ENCODE measurements at regions not wholly inside any gene's neighbourhood (a gene's known extent, or its start where the extent isn't known, plus 50 kb on each side); places are given as distances from the start of the nearest gene placed in this dataset.

DNA sequence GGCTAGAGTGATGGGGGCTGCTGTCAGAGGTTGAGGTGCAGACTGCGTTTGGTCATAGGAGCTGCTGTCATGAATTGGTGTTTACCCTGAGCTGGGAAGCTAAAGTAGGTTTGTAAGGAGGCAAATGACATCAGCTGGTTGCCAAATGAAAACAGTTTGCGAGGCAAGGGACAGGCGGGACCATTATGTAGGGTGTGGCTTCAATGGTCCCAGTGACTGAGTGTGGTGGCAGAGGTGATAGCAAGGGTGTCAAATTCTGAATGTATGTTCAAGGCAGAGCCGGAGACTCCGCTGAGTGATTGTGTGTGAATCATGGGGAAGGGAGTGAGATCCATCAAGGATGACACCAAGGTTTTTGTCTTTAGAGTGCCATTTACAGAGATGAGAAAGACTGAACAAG is 359.5 kb downstream of the VRK1 start:
- BruUV-seq (replicated peaks), result no TSS peak
- POLR2A ChIA-PET, result no interaction called here

More for the DNA sequence above, 359.5 kb downstream of the VRK1 start:
- H3K4me2 ChIP-seq (ENCODE audit: insufficient read depth, low read length), result no peak overlapping the region
- H3K9me1 ChIP-seq (replicated peaks; ENCODE audit: control insufficient read depth, extremely low read depth, insufficient read depth, low read length), result no peaks in the 10 kb centered on the region
- H3K27me3 ChIP-seq (ENCODE audit: control insufficient read depth in 2 of 2, insufficient read depth in 2 of 2, low read length in 2 of 2), result no peaks in the 10 kb centered on the region
- FAIRE-seq, result no peak
- no peaks in the 10 kb centered on the region for H3K36me3 ChIP-seq (ENCODE audit: control insufficient read depth in 2 of 2, extremely low read depth in 1 of 2, insufficient read depth in 2 of 2, low read length in 2 of 2)
- H4K20me1 ChIP-seq (replicated peaks; ENCODE audit: control insufficient read depth, extremely low read depth, insufficient read depth, low read length), result no peaks in the 10 kb centered on the region
- H3K9me3 ChIP-seq (replicated peaks; ENCODE audit: control insufficient read depth, insufficient read depth, low read length), result peaks cover 3% of the 10 kb centered on the region
- dilution Hi-C loops (cut with MboI; ENCODE audit: extremely low pct_ligation_motif_present, low sequenced_read_pairs) (no loop called here), intact Hi-C loops (cut with micrococcal nuclease) (no loop called here)
- H3K79me2 ChIP-seq (ENCODE audit: control insufficient read depth, insufficient read depth, low read length), result no peaks in the 10 kb centered on the region
- TF ChIP-seq GATA2 (IDR thresholded peaks at IDR 0.05; ENCODE audit: insufficient read depth, insufficient read length, low read depth, low read length) (no peak), JUN (IDR thresholded peaks at IDR 0.05; ENCODE audit: borderline replicate concordance, insufficient read depth, insufficient read length, low read depth) (no peak), POLR2A (IDR thresholded peaks at IDR 0.05; ENCODE audit: low read depth, low read length) (no peak), MYC (IDR thresholded peaks at IDR 0.05; ENCODE audit: low read depth, low read length) (no peak), POLR2AphosphoS5 (IDR thresholded peaks at IDR 0.05; ENCODE audit: insufficient read depth, low read depth, low read length) (no peak), FOS (IDR thresholded peaks at IDR 0.05; ENCODE audit: borderline replicate concordance, insufficient read depth, low read length) (no peak), EZH2 (IDR thresholded peaks at IDR 0.05; ENCODE audit: borderline replicate concordance, low read depth, low read length, severe bottlenecking) (no peak)
- TF ChIP-seq, protein P1, sequence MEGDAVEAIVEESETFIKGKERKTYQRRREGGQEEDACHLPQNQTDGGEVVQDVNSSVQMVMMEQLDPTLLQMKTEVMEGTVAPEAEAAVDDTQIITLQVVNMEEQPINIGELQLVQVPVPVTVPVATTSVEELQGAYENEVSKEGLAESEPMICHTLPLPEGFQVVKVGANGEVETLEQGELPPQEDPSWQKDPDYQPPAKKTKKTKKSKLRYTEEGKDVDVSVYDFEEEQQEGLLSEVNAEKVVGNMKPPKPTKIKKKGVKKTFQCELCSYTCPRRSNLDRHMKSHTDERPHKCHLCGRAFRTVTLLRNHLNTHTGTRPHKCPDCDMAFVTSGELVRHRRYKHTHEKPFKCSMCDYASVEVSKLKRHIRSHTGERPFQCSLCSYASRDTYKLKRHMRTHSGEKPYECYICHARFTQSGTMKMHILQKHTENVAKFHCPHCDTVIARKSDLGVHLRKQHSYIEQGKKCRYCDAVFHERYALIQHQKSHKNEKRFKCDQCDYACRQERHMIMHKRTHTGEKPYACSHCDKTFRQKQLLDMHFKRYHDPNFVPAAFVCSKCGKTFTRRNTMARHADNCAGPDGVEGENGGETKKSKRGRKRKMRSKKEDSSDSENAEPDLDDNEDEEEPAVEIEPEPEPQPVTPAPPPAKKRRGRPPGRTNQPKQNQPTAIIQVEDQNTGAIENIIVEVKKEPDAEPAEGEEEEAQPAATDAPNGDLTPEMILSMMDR (IDR thresholded peaks at IDR 0.05; ENCODE audit: extremely low read depth in 1 of 2, insufficient read depth in 1 of 2, low read depth in 1 of 2, low read length in 2 of 2), result no peak
- TF ChIP-seq, protein P2, sequence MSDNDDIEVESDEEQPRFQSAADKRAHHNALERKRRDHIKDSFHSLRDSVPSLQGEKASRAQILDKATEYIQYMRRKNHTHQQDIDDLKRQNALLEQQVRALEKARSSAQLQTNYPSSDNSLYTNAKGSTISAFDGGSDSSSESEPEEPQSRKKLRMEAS (IDR thresholded peaks at IDR 0.05; ENCODE audit: insufficient read depth, insufficient read length), result no peak
- H3K27ac ChIP-seq (ENCODE audit: insufficient read depth, low read depth, low read length), result no peak overlapping the region
- no peak overlapping the region for H3K4me3 ChIP-seq (replicated peaks in 1 of 3; ENCODE audit: insufficient read depth in 1 of 3, low read depth in 1 of 3, low read length in 3 of 3)
- no peak overlapping the region for H2AFZ ChIP-seq (ENCODE audit: low read depth, low read length)
- CTCF ChIA-PET, result no interaction called here
- no peak overlapping the region for H3K9ac ChIP-seq (replicated peaks; ENCODE audit: extremely low read depth, insufficient read depth, low read length)
- no peak for DNase-seq (ENCODE audit: low read depth, low spot score)
- no peaks in the 10 kb centered on the region for H3K4me1 ChIP-seq (ENCODE audit: control insufficient read depth, extremely low read depth, insufficient read depth, low read length)
